ENCODE measurements at regions not wholly inside any gene's neighbourhood (a gene's known extent, or its start where the extent isn't known, plus 50 kb on each side); places are given as distances from the start of the nearest gene placed in this dataset.

DNA sequence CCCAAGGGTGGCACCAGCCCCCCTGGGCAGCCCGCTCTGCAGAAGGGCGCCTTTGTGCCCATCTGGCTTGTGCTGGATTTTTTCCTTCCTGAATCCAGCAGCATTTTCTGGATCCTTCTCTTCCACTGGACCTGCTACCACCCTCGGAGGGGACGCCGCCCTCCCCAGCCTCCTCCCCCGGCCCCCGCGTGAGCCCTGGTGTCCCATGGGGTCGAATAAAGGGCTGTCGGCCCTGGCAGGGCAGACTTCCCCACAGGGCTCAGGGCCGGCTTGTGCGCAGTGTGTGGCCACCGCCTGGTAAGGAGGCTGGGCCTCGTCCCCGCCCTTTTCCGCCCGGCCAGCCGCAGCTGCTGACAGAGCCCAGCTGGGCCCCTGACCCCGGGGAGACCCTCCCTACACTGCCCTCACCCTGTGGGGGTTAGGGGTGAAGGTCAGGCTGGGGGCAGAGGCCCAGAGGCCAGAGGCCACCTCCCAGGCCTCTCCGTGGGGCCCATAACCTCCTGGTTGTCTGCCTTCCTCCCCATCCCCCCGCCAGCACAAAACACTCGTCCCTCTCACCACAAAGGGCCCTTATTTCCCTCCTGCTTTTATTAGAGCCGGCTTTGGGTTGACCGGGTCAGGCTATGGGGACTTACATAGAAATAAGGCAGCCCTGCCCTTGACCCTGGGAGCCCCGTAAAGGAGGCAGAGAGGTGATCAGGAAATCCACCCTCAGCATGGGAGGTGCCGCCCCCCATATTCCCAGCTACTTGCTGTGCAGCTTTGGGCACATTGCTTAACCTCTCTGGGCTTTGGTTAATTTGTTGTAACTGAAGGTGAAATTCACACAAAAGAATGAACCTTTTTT is 179.3 kb upstream of the CIBAR2 start:
- no peak for DNase-seq (ENCODE audit: low read depth)

DNA sequence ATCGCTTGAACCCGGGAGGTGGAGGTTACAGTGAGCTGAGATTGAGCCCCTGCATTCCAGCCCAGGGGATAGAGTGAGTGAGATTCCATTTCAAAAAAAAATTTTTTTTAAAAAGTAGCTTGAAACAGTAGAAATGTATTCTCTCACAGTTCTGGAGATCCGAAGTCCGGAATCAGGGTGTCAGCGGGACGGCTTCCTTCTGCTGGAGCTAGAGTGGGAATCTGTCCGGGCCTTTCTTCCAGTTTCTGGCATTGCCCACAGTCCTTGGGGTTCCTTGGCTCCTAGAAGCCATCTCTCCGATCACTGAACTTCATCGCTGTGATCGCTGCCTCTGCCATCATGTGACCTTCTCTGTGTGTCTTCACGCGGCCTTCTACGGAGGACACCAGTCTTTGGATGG is 181.2 kb upstream of the CIBAR2 start:
- no peak for DNase-seq (ENCODE audit: low read depth)

DNA sequence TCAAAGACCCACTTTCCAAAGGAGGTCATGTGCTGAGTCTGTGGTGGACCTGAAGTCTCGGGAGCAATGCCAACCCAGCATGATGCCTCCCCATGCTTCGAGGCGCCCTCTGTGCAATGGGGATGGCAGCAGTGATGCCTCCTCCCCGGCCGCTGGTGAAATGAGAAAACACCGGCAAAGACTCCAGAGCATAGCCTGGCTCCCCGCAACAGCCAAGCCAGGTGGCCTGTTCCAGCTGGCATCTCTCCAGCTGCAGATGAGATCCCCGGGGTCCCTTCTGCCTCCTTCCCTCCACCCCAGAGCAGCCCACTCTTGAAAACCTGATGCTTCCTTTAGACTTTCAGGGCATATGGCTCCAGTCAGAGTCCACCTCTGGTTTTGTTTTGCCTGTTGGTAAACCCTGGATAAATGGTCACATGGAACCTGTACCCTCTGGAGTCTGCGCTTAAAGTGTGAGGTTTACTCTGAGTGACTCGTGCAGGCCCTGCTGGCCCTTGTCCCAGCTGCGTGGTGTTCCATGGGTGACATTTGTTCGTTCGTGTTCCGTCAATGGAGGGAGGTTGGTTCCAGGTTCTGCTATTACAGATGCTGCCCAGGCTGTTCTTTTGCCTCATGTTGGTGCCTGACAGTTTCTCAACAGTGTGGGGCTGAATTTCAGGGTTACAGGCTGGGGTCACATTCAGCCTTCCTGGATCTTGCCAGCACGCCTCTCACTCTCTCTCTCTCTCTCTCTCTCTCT is 181.8 kb upstream of the CIBAR2 start:
- DNase-seq (ENCODE audit: low read depth), result peak; percentile 13

DNA sequence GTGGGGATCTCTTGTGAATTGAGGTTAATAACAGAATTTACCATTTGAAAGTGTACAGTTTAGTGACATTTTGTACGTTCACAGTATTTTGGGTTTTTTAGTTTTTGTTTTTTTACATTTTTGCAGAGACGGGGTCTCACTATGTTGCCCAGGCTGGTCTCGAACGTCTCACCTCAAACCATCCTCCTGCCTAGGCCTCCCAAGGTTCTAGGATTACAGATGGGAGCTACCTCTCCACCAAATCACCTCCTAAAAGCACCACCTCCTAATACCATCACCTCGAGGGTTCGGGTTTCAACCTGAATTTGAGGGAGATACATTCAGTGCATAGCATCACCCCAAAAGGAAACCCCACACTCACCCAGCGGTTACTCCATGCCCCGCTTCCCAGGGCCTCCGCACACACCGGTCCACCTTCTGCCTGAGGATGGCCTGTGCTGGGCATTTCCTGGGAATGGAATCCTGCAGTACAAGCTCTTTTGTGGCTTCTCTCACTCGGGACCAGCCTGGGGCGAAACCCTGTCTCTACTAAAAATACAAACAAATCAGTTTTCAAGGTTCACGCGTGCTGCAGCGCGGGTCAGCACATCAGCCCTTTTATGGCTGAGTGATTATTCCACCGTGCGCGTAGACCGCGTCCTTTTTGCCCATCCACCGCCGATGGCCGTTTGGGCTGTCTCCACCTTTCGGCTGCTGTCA is 182.7 kb upstream of the CIBAR2 start:
- no peak for DNase-seq (ENCODE audit: low read depth)

DNA sequence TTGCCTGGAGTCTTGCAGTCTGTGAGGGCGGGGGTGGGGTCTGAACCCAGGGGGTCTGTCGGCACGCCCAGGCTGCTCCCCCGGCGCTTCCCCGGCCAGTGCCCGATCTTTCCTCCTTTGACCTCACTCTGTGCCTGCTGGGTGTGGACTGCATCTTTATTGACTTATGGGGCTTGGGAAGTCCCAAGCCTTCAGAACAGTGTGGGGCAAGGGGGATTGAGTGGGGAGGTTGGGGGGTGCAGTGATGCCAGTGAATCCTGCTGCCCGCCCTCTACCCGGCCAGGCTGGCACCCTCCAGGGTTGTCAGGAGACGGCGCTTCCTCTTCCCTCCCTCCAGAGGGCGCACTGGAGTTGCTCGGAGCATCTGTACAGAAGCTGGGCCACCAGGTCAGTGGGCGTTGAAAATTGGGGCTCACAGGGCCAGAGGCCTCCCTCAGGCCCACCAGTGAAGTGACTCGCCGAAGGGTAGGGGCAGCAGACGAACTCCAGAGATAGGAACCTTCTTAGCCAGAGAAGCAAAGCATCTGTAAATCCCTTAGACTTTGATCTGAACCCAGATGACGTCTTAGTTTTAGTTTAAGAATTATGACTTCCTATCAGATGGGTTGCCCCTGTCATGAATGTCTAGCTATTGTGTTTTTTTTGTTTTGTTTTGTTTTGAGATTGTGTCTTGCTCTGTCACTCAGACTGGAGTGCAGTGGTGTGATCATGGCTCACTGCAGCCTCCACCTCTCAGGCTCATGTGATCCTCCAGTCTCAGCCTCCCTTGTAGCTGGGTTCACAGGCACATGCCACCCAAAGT is 184.8 kb upstream of the CIBAR2 start:
- peak; percentile 10 for DNase-seq (ENCODE audit: low read depth)

DNA sequence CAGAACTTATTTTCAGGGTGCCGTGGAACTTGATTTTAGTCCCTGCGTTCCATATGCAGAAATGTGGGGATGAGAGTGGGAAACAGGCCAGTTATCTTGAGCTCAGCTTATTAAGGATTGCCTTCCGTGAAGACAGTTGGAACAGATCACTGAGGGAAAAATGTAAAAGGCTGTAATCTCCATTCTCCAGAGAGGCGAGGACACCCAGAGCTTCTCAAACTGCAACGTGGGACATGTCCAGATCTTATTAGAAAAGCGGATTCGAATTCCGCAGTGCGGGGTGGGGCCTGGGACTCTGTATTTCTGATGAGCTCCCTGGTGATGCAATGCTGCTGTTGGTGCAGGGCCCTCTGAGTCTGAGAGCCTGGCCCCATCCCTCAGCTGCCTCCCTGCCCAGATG is 185.6 kb upstream of the CIBAR2 start:
- no peak for DNase-seq (ENCODE audit: low read depth)

DNA sequence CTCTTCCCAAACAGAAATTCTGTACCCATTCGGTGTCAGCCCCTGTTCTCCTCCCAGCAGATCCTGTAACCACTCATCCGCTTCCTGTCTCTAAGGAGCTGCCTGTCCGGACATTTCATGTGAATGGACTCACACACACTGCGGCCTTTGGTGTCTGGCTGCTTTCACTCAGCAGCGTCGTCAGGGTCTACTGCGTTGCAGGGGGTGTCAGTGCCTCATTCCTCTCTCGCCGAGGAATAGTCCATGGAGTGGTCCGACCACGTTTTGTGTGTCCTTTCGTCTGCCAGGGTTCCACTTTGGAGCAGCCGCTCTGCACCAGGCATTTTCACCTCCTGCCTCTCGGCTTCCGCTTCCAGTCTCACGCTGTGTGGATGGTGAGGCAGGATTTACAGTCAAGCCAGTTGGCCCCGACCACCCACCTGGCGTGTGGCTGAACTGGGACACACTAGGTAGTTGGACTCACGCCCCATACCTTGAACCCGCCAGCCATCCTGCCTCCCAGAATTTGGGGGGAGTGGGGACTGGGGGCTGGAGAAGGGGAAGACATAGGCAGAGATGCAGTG is 188.2 kb upstream of the CIBAR2 start:
- DNase-seq (ENCODE audit: low read depth), result no peak

DNA sequence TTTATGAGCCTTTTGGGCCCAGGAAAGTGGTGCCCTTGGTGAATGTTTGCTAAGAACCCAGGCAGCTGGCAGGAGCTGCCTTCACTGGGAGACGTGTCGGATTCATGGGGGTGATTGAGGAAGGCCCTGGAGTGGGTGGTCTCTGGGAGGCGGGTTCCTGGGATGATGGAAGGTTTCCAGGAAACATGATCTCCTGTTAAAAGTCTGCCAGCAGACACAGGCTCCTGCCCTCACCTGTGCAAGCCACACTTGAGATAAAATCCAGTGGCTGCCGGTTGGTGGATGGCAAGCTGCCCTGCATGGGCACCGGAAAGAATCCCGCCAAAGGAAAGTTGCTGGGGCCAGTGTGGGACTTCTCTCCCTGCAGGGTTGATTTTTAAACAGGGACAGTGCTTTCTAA is 189.0 kb upstream of the CIBAR2 start:
- DNase-seq (ENCODE audit: low read depth), result no peak

DNA sequence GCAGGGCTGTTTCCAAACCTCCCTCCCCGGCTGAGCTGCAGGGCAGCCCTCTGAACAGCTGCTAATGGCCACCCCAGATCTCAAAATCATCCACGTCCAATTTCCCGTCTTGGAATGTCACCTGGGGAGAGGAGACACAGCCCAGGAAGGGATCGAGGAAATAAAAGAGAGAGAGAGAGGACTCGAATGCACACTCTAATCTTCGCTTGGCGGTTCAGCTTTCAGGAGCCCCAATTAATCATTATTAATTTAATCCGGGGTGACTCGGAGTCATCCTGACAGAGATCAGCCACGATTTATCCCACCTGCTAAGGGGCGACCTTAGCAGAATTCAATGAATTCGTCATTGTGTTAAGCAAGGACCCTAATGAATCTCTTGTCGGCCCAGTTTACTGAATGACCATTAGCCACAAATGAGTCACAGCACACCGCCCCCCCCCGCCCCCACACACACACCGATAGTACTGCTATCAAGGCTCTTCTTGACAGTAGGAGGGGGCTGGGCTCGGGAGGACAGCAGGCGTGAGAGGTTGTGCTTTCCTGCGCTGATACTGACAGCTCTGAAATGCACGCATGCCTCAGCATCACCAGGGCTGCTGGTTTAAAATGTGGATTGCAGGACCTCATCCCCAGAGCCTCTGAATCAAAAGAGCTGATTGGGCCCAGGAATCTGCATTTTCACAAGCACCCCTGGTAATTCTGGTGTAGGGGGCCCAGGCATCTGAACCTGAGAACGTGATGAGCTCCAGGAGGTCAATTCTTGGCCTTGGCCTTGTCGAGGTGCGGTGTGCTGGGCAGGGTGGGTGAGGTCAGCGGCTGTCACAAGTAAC is 190.0 kb upstream of the CIBAR2 start:
- DNase-seq (ENCODE audit: low read depth), result no peak

DNA sequence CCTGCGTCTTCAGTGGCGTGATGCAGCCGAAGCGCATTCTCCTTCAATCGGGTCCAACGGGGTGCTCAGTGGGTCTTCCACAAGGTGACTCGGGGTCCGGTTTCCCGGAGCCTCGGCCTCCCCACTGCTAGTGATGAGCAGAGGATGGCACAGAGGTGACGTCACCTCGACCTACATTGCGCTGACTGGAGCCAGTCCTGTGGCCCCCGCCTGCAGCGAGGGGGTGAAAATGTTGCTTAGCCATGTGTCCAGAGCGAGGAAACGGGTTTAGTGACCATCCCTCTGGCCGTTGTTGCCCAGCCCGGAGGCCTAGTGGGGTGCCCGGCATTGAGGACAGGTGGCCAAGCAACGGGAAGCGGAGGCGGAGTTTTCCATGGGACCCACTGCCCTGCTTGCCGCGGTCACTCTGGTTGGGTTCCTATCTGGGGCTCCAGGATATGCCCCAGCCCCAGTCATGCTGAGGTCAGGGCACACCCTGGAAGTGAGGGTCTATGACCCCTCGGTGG is 190.6 kb upstream of the CIBAR2 start:
- no peak for DNase-seq (ENCODE audit: low read depth)

DNA sequence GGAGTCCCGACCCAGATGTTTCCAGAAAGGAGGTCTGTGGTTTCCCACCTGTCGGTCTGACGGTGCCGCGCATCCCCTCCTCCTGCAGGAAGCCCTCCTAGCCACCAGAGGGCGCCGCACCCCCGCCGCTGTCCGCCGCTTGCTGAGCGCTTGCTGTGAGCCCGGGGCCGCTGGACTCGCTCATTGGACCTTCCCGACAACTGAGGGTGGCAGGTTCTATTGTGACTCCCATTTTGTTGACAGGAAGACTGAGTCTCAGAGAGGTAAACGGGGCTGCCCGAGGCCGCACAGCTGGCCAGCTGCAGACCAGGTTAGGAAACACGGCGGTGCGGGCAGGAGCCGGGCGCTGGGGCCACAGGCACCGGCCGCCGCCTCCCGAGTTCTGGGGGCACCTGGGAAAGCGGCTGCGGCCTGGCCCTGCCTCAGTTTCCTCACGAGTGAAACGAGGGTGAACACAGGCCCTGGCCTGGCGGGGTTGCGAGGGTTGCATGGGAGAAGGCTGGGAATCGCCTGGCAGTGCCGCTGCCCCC is 191.1 kb upstream of the CIBAR2 start:
- DNase-seq (ENCODE audit: low read depth), result peak; percentile 18

DNA sequence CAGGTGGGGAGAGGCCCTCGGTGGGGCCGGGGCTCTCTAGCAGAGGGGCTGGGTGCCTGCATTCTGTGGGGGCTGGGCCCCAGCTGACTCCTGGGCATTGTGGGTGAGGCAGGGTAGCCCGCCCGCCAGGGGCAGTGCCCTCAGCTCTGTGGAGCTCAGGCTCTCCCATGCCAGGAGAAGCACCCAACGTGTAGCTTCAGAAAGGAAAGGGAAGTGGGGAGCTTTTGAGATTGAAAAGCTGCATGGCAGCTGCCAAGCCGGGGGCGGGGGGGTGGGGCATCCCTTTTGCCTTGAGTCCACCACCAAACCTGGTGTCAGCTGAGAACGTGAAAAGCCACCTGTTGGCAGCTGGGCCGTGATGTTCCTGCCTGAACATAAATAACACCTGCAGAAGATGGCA is 192.1 kb upstream of the CIBAR2 start:
- no peak for DNase-seq (ENCODE audit: low read depth)

DNA sequence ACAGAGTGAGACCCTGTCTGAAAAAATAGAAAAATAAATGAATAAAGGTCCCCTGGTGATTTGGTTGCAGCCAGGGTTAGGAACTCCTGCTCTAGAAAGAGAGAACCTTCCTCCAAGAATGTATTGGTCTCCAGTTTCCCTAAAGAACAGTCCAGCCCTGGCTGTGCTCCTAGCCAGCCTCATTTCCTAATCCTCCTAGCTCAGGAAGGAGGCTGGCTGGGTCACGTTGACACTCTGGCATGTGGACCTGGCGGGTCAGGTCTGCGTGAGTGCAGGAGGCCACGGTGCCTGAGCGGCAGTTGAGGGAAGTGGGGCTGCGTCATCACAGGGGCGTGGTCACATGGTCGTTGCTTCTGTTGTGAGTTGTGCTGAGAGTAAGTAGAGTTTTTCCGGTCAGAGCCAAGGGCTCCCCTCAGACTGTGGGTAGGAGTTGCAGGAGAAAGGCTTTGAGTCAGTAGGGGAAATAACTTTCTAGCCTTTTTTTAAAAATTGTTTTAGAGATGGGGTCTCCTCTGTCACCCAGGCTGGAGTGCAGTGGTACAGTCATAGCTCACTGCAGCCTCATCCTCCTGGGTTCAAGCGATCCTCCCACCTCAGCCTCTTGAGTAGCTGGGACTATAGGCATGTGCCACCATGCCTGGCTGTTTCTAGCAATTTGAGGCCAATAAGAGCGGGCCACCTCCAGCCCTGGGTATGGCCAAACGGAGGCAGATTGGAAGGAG is 194.0 kb upstream of the CIBAR2 start:
- peak; percentile 77 for DNase-seq (ENCODE audit: low read depth)

DNA sequence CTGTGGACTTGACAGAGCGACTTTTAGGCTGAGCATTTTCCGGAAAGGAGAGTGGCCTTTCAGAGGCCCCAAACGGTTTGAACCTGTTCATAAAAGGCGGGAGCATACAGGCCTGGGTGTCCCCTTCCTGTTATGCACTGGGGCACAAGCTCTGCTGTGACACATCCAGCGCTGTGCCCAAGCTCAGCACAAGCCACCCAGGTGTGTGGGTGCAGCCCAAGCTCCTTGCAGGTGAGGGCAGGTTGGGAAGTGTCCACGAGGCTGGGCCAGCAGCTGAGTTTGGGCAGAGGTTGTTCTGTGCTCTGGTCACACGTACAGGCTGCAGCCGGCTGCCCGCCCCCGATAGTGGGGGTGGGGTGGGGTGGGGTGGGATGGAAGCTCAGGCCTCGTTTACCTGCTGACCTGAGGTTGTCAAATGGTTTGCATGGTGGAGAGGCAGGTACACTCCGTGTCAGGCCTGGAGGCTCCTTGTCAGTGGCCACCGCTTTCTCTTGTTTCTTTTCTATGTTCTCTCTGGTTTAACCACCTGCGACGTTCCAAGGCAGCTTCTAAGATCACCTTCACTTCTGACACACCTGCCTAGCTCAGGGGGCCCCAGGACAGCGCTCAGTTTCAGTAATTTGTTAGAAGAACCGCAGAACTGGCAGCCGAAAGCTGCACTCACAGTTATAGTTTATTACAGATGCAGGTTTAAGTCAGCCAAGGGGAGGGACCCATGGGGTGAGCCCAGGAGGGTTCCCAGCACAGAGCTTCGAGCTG is 194.7 kb upstream of the CIBAR2 start:
- DNase-seq (ENCODE audit: low read depth), result no peak

DNA sequence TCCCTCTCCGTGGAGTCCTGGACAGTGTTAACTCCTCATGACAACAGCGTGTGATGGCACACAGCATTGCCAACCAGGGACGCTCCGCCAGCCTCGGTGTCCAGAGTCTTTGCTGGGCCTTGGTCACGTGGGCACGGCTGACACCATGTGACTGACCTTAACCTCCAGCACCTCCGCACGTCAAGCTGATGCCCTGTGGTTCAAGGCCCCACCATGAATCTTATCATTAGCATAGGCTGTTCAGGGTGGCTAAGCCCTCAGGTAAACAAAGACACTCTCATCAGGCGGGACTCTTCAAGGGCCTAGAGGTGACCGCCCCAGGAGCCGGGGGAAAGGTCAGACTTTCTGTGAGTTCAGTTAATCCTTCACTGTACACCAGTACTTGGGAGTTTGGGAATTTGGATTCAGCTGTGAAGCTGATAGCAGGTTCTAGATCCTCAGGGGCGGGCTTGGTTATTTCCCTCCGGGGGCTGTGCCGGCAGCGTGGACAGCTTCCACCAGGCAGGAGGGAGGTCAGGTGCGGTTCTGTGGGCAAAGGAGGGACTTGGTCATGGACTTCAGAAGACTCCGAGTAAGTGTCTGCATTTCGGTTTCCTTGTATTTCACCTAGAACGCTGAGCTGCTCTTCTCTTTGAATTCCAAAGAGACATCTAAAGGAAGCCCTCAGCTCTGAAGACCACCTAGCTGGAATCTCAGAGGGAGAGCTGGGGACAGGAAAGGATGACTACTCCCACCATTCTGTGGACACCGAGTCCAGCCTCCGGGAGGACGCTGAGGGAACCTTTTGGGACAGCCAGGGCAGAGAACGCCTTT is 195.5 kb upstream of the CIBAR2 start:
- no peak for DNase-seq (ENCODE audit: low read depth)

DNA sequence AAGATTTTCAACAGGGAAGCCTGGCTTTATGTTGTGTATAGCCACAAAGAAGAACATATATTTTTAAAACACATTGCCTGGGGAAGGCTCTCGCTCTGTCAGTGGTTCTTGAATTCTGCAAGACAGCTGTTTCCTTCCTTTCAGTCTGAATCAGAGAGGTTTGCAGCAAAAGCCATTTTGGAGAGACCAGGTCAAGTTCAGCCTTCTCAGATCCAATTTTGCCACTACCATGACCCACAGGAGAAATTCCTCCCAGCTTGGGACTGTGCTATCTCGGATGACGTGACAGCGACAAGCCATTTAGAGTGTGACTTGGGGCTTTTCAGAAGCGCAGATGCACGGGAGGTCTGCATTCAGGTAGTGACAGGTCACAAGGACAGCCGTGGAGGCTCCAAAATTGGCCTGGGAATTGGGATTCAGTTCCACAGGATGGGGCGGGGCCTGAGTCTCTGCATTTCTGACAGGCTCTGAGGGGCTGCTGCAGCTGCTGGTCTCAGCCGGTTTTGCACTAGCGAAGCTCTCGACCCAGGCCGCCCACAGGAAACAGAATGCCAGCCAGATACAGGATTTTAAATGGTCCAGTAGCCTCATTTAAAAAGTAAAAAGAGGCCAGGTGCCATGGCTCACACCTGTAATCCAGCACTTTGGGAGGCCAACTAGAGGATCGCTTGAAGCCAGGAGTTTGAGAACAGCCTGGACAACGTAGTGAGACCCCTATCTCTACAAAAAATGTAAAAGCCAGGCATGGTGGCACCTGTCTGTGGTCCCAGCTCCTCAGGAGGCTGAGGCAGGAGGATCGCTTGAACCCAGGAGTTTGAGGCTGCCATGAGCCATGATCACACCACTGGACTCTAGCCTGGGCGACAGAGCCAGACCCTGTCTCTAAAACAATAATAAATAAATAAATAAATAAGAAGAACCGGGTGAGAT is 196.6 kb upstream of the CIBAR2 start:
- no peak for DNase-seq (ENCODE audit: low read depth)

Measured in fibroblast of gingiva (primary cell).